ENCODE measurements at regions not wholly inside any gene's neighbourhood (a gene's known extent, or its start where the extent isn't known, plus 50 kb on each side); places are given as distances from the start of the nearest gene placed in this dataset.
A peak's percentile ranks its signal among the peaks of the same experiment; 100 is the strongest.

- POLR2A ChIA-PET, result interaction anchor here (0.5 to 0.7 kb wide), 2 partner anchors 61 to 666 kb away, joined by 4 to 9 read pairs; no protein-coding TSS in a partner anchor
- intact Hi-C loops (cut with micrococcal nuclease; ENCODE audit: unreplicated experiment) (loop anchor here (5.0 kb wide), 1 partner anchor 55 kb away; the partner anchor contains the start of gene SPATA12), in situ Hi-C loops (cut with HindIII; ENCODE audit: low pct_unique_long_range_greater_than_20kb, low sequenced_read_pairs) (no loop called here)
- Histone ChIP-seq H3K9me3 (ENCODE audit: control insufficient read depth, insufficient read depth, low read depth, low read length) (no peaks in the 10 kb centered on the region), H3K36me3 (ENCODE audit: control insufficient read depth, insufficient read depth, low read length) (no peaks in the 10 kb centered on the region), H3K4me3 (ENCODE audit: low read depth in 2 of 2, low read length in 2 of 2) (peak overlapping the region in 1 of 2 experiments; percentile 16; a peak in 1 of 4 replicates), H3K4me1 (ENCODE audit: control insufficient read depth, insufficient read depth, low read length) (peaks cover 12% of the 10 kb centered on the region), H3K27me3 (ENCODE audit: control insufficient read depth, insufficient read depth, low read length) (no peaks in the 10 kb centered on the region), H3K27ac (ENCODE audit: low read length) (peak overlapping the region; percentile 54; the same call in 1 of the 2 replicates)
- DNase-seq (ENCODE audit: low read depth, low spot score), result no peak
- TF ChIP-seq TCF7L2 (IDR thresholded peaks at IDR 0.05; ENCODE audit: low read depth, low read length), result no peak
- CTCF ChIA-PET, result interaction anchor here (0.7 to 1.0 kb wide), 2 partner anchors 12 to 85 kb away, joined by 3 to 4 read pairs; no protein-coding TSS in a partner anchor
- ATAC-seq, result peak; percentile 92
- BruUV-seq (replicated peaks), result no TSS peak
Observed at GRCh38 chr3:57007521-57008460, 52.7 kb upstream of the SPATA12 start.

GRCh38 chr3:57006949-57007419 lies 53.5 kb upstream of the SPATA12 start:
- POLR2A ChIA-PET, result no interaction called here
- H3K4me3 ChIP-seq (ENCODE audit: low read depth in 2 of 2, low read length in 2 of 2), result no peak overlapping the region
- ATAC-seq, result peak; percentile 64
- no peaks in the 10 kb centered on the region for H3K36me3 ChIP-seq (ENCODE audit: control insufficient read depth, insufficient read depth, low read length)
- no peak for TF ChIP-seq REST (IDR thresholded peaks at IDR 0.05; ENCODE audit: insufficient read depth in 1 of 2, low read depth in 2 of 2, low read length in 1 of 2)
- no peak for TF ChIP-seq POLR2AphosphoS5 (IDR thresholded peaks at IDR 0.05; ENCODE audit: low read depth, low read length)
- TF ChIP-seq CTCF (IDR thresholded peaks at IDR 0.05), result no peak; the same call in 1 of the 2 replicates
- no peak for TF ChIP-seq SIN3A (IDR thresholded peaks at IDR 0.05; ENCODE audit: borderline replicate concordance, insufficient read depth, low read depth, low read length)
- no peak for TF ChIP-seq TCF7L2 (IDR thresholded peaks at IDR 0.05; ENCODE audit: low read depth, low read length)
- H3K27me3 ChIP-seq (ENCODE audit: control insufficient read depth, insufficient read depth, low read length), result no peaks in the 10 kb centered on the region
- DNase-seq (ENCODE audit: low read depth, low spot score), result no peak
- no peaks in the 10 kb centered on the region for H3K9me3 ChIP-seq (ENCODE audit: control insufficient read depth, insufficient read depth, low read depth, low read length)
- in situ Hi-C loops (cut with HindIII; ENCODE audit: low pct_unique_long_range_greater_than_20kb, low sequenced_read_pairs) (no loop called here), intact Hi-C loops (cut with micrococcal nuclease; ENCODE audit: unreplicated experiment) (loop anchor here (5.0 kb wide), 1 partner anchor 55 kb away; the partner anchor contains the start of gene SPATA12)
- no TSS peak for BruUV-seq (replicated peaks)
- H3K4me1 ChIP-seq (ENCODE audit: control insufficient read depth, insufficient read depth, low read length), result peaks cover 12% of the 10 kb centered on the region
- H3K27ac ChIP-seq (ENCODE audit: low read length), result peak overlapping the region; percentile 54; the same call in 1 of the 2 replicates
- CTCF ChIA-PET, result no interaction called here
